Smooth muscle cell (in vitro differentiated cells): ENCODE measurements at regions not wholly inside any gene's neighbourhood (a gene's known extent, or its start where the extent isn't known, plus 50 kb on each side); places are given as distances from the start of the nearest gene placed in this dataset.

Experiments used
- DNase-seq: peaks from one replicate; lab custom pipeline; 2025; ENCODE audit not compliant: unreplicated experiment; lab: John Stamatoyannopoulos, UW
- H2AFZ ChIP-seq: fragments of 200-600 bp; sonication (generic); 2 replicates; pipeline ENCODE4 v1.6.0; 2016; ENCODE audit warnings: antibody characterized with exemption, low read depth, mild to moderate bottlenecking
- H3F3A ChIP-seq: fragments of 200-600 bp; sonication (generic); 2 replicates; pipeline ENCODE4 v1.6.0; 2017; ENCODE audit warnings: antibody characterized with exemption, low read depth
- H3K27ac ChIP-seq: fragments of 200-600 bp; sonication (generic); 2 replicates; pipeline ENCODE4 v1.5.1; 2016; ENCODE audit warnings: low read depth, mild to moderate bottlenecking
- H3K27me3 ChIP-seq: fragments of 200-600 bp; sonication (generic); 2 replicates; pipeline ENCODE4 v1.6.1; 2016; ENCODE audit warnings: low read depth, mild to moderate bottlenecking
- H3K36me3 ChIP-seq: fragments of 200-600 bp; sonication (generic); 2 replicates; pipeline ENCODE4 v1.5.1; 2016; ENCODE audit warnings: low read depth
- H3K4me1 ChIP-seq: fragments of 200-600 bp; sonication (generic); 2 replicates; pipeline ENCODE4 v1.5.1; 2016; ENCODE audit warnings: low read depth
- H3K4me2 ChIP-seq: fragments of 200-600 bp; sonication (generic); 2 replicates; pipeline ENCODE4 v1.6.0; 2016; ENCODE audit warnings: mild to moderate bottlenecking
- H3K4me3 ChIP-seq: fragments of 200-600 bp; sonication (generic); 2 replicates; pipeline ENCODE4 v1.5.1; 2016; ENCODE audit warnings: mild to moderate bottlenecking
- H3K79me2 ChIP-seq: fragments of 200-600 bp; sonication (generic); 2 replicates; pipeline ENCODE4 v1.6.0; 2016; ENCODE audit warnings: low read depth, mild to moderate bottlenecking
- H3K9ac ChIP-seq: fragments of 200-600 bp; sonication (generic); 2 replicates; pipeline ENCODE4 v1.6.0; 2016; ENCODE audit warnings: low read depth
- H3K9me3 ChIP-seq: fragments of 200-600 bp; sonication (generic); replicated peaks from 2 replicates; pipeline ENCODE4 v1.5.1; 2016; ENCODE audit warnings: low read depth
- H4K20me1 ChIP-seq: fragments of 200-600 bp; sonication (generic); 2 replicates; pipeline ENCODE4 v1.6.0; 2016; ENCODE audit warnings: low read depth
- WGBS: methylation state at CpG from one replicate; pipeline ENCODE4 v1.1.7; 2016; ENCODE audit warnings: low lambda C conversion rate; 5-methylcytosine and 5-hydroxymethylcytosine counted together
- TF ChIP-seq, protein P1 (sequence below): fragments of 200-600 bp; sonication (generic); IDR thresholded peaks from 2 replicates; pipeline ENCODE4 v1.5.1; 2017; ENCODE audit warnings: borderline replicate concordance, mild to moderate bottlenecking, antibody characterized with exemption; ENCODE audit not compliant: insufficient read depth, poor library complexity, severe bottlenecking

DNA sequence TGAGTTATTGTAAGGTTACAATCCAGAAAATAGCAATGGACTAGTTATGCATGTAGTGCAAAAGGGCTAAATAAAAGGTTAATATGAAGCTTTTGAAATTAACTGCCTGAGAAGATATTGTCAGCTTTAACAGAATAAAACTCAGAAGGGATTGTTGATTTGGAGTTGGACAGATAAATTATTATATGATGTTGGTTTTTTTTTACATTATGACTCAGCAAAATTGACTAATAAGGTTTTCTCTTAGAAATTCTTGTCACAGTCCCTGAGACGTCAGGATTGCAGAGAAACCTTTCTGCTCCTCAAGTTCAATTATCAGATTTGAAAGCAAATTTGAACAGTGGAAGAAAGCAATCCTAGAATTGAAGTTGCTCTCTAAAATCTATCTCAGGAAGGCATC, 946.9 kb downstream of the CBLN2 start:
- no peaks in the 10 kb centered on the region for H4K20me1 ChIP-seq
- no peak for DNase-seq
- H3K4me3 ChIP-seq = no peak overlapping the region
- TF ChIP-seq, protein P1, sequence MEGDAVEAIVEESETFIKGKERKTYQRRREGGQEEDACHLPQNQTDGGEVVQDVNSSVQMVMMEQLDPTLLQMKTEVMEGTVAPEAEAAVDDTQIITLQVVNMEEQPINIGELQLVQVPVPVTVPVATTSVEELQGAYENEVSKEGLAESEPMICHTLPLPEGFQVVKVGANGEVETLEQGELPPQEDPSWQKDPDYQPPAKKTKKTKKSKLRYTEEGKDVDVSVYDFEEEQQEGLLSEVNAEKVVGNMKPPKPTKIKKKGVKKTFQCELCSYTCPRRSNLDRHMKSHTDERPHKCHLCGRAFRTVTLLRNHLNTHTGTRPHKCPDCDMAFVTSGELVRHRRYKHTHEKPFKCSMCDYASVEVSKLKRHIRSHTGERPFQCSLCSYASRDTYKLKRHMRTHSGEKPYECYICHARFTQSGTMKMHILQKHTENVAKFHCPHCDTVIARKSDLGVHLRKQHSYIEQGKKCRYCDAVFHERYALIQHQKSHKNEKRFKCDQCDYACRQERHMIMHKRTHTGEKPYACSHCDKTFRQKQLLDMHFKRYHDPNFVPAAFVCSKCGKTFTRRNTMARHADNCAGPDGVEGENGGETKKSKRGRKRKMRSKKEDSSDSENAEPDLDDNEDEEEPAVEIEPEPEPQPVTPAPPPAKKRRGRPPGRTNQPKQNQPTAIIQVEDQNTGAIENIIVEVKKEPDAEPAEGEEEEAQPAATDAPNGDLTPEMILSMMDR = no peak
- H3F3A ChIP-seq = no peaks in the 10 kb centered on the region
- no peaks in the 10 kb centered on the region for H3K9me3 ChIP-seq
- H2AFZ ChIP-seq = no peak overlapping the region
- WGBS = 64% methylated on average over 1 of the region's 1 CpG
- H3K27me3 ChIP-seq = no peaks in the 10 kb centered on the region
- H3K4me1 ChIP-seq = no peaks in the 10 kb centered on the region
- H3K9ac ChIP-seq = no peak overlapping the region
- H3K27ac ChIP-seq = no peak overlapping the region
- no peaks in the 10 kb centered on the region for H3K36me3 ChIP-seq
- H3K79me2 ChIP-seq = no peaks in the 10 kb centered on the region
- H3K4me2 ChIP-seq = no peak overlapping the region

DNA sequence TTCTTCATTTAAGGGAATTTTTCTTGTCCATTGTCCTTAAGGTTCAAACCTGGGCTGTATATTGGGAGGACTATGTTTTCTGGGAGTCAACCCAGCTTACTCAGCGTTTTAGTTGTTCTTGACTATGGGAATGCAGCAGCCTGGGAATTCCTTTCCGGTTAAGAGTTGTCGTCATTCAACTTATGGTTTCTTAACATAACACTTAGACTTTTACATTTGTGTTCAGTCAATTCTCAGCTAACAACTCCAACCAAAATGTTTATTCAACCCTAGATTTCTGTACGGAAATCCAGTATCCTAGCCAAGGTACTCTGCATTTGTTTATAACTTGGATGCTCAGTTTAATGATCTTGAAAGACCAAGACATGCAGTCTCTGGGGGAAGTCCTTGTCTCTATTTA, 960.9 kb downstream of the CBLN2 start:
- H3K36me3 ChIP-seq = no peaks in the 10 kb centered on the region
- no peak for DNase-seq
- TF ChIP-seq, protein P1 = no peak
- no peaks in the 10 kb centered on the region for H3K9me3 ChIP-seq
- H3K4me3 ChIP-seq = no peak overlapping the region
- H3K4me1 ChIP-seq = no peaks in the 10 kb centered on the region
- no peaks in the 10 kb centered on the region for H3F3A ChIP-seq
- H3K79me2 ChIP-seq = no peaks in the 10 kb centered on the region
- no peak overlapping the region for H3K9ac ChIP-seq
- H3K27ac ChIP-seq = no peak overlapping the region
- no peaks in the 10 kb centered on the region for H4K20me1 ChIP-seq
- no peaks in the 10 kb centered on the region for H3K27me3 ChIP-seq
- no peak overlapping the region for H3K4me2 ChIP-seq
- H2AFZ ChIP-seq = no peak overlapping the region
- WGBS = 89% methylated on average over 4 of the region's 4 CpGs

DNA sequence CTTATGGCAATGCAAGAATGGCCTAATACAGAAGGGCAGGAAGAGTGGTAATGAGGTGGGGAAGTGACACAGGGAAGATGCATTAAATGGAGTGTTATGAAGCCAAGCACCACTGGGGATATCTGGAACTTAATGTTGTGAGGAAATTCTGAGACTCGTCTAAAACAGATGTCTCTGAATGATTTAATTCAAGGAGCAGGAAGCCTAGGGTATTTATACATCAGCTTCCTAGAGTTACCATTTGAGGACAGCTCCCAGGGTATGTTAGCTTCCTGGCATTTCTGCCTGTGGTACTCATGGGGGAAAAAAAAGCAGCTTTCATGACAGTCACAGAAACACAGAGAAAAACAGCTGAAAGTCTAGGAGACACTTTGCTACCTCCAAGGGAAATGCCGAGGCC, 989.5 kb downstream of the CBLN2 start:
- Histone ChIP-seq H3K9ac (no peak overlapping the region), H3K36me3 (no peaks in the 10 kb centered on the region), H3K27ac (no peak overlapping the region), H3F3A (no peaks in the 10 kb centered on the region), H4K20me1 (no peaks in the 10 kb centered on the region), H3K4me1 (no peaks in the 10 kb centered on the region), H3K4me2 (no peak overlapping the region), H3K27me3 (no peaks in the 10 kb centered on the region), H3K9me3 (no peaks in the 10 kb centered on the region), H3K4me3 (no peak overlapping the region), H2AFZ (no peak overlapping the region), H3K79me2 (no peaks in the 10 kb centered on the region)
- no peak for DNase-seq
- TF ChIP-seq, protein P1 = no peak
- WGBS = 82% methylated on average over 2 of the region's 2 CpGs

DNA sequence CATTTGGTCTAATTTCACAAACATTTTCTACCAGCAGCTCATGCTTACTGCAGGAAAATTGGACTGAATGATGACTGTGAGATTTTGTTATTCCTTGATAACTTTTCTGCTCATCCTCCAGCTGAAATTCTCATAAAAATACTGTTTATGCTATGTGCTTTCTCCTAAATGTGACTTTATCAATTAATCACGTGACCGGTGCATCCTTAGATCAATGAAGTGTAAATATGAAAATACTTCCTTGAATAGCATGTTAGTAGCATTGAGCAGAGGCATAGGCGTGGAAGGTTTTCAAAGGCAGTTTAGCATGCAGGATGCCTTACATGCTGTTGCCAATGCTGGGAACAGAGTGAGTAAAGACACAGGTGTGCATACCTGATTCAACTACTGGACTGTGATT, 1002.5 kb downstream of the CBLN2 start:
- no peaks in the 10 kb centered on the region for H3K36me3 ChIP-seq
- 75% methylated on average over 3 of the region's 3 CpGs for whole genome bisulfite sequencing
- H3K4me2 ChIP-seq = no peak overlapping the region

More for the DNA sequence above, 1002.5 kb downstream of the CBLN2 start:
- H3K9me3 ChIP-seq = peaks cover 5% of the 10 kb centered on the region
- DNase-seq = no peak
- no peak overlapping the region for H3K9ac ChIP-seq
- H3K27ac ChIP-seq = no peak overlapping the region
- H3K79me2 ChIP-seq = no peaks in the 10 kb centered on the region
- H2AFZ ChIP-seq = no peak overlapping the region
- no peak overlapping the region for H3K4me3 ChIP-seq
- no peaks in the 10 kb centered on the region for H3F3A ChIP-seq
- H3K4me1 ChIP-seq = no peaks in the 10 kb centered on the region
- no peaks in the 10 kb centered on the region for H3K27me3 ChIP-seq
- TF ChIP-seq, protein P1 = no peak
- H4K20me1 ChIP-seq = no peaks in the 10 kb centered on the region
